Right atrium auricular region (tissue), 2 donors: ENCODE measurements at regions not wholly inside any gene's neighbourhood (a gene's known extent, or its start where the extent isn't known, plus 50 kb on each side); places are given as distances from the start of the nearest gene placed in this dataset.
"Not testable (repeated sequence)": the region's sequence is repeated elsewhere in the genome, so short reads cannot be mapped to it uniquely, and the experiment has no call there.

Source experiments
- DNase-seq: peaks from one replicate; pipeline ENCODE4 v3.0.0-alpha.2; 2019; ENCODE audit warnings: low spot score
- H3K27ac ChIP-seq, 2 donors: fragments of 200-600 bp; sonication (generic); 1 replicate in 1 of 2; 2 replicates in 1 of 2; pipeline ENCODE4 v1.5.1; 2016 to 2019
- H3K27me3 ChIP-seq, 2 donors: fragments of 200-600 bp; sonication (generic); one replicate each; pipeline versions ENCODE4 v1.5.1 to v1.6.0; 2017 to 2019
- H3K36me3 ChIP-seq: fragments of 200-600 bp; sonication (generic); one replicate; pipeline ENCODE4 v1.5.1; 2016
- H3K4me1 ChIP-seq, 2 donors: fragments of 200-600 bp; sonication (generic); one replicate each; pipeline versions ENCODE4 v1.5.1 to v1.6.0; 2017 to 2019
- H3K4me3 ChIP-seq, 2 donors: fragments of 200-600 bp; sonication (generic); 1 replicate in 1 of 2; 2 replicates in 1 of 2; pipeline ENCODE4 v1.5.1; 2017 to 2019; ENCODE audit warnings: mild to moderate bottlenecking in 1 of 2, moderate library complexity in 1 of 2
- H3K9me3 ChIP-seq, 2 donors: fragments of 200-600 bp; sonication (generic); one replicate each; pipeline ENCODE4 v1.5.1; 2019
- TF ChIP-seq, protein P1 (sequence below), 2 donors: fragments of 200-600 bp; sonication (generic); IDR thresholded peaks; one replicate each; pipeline ENCODE4 v1.5.1; 2019; ENCODE audit warnings: antibody characterized with exemption in 2 of 2

DNA sequence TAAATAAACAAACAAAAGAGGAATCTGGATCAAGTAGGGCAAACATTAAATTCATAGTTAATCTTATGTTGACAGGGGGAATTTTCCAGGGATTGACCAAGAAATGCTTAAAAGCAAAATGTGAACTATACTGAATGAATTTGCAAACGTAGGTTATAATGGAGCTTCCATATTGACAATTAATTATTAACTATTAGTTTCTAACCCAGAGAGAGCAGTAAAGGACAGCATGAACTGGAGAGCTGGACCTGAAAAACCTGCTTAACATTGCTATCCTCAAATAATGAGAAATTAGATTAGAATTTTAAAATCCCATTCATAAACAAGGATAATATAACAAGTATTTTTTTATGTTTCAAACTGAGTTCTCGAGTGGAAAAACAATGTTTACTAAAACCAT is 1089.6 kb downstream of the DNAJB9 start:
- TF ChIP-seq, protein P1, sequence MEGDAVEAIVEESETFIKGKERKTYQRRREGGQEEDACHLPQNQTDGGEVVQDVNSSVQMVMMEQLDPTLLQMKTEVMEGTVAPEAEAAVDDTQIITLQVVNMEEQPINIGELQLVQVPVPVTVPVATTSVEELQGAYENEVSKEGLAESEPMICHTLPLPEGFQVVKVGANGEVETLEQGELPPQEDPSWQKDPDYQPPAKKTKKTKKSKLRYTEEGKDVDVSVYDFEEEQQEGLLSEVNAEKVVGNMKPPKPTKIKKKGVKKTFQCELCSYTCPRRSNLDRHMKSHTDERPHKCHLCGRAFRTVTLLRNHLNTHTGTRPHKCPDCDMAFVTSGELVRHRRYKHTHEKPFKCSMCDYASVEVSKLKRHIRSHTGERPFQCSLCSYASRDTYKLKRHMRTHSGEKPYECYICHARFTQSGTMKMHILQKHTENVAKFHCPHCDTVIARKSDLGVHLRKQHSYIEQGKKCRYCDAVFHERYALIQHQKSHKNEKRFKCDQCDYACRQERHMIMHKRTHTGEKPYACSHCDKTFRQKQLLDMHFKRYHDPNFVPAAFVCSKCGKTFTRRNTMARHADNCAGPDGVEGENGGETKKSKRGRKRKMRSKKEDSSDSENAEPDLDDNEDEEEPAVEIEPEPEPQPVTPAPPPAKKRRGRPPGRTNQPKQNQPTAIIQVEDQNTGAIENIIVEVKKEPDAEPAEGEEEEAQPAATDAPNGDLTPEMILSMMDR (IDR thresholded peaks at IDR 0.05): no peak
- Histone ChIP-seq H3K36me3 (no peaks in the 10 kb centered on the region), H3K4me3 (no peak overlapping the region), H3K4me1 (no peaks in the 10 kb centered on the region), H3K27ac (no peak overlapping the region), H3K27me3 (no peaks in the 10 kb centered on the region), H3K9me3 (no peaks in the 10 kb centered on the region)
- no peak for DNase-seq

DNA sequence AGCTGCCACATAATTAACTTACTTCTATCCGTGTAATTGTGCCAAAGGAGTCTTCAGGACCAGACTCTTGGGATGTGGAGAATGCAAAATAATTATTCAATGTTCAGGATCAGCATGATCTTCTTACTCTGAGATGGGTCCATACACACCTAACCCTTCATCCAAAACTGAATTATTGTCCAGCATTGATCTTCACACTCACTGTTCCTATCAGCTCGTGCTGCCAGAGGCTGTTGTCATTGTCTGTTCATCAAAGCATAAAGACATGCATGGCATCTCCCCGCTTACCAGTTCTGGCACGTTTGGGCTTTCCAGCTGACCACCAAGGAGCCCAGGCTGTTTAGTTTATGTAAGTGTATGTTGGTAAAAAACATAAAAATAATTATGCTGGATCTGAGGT is 1090.7 kb downstream of the DNAJB9 start:
- Histone ChIP-seq H3K27me3 (no peaks in the 10 kb centered on the region), H3K4me3 (no peak overlapping the region), H3K9me3 (no peaks in the 10 kb centered on the region), H3K27ac (no peak overlapping the region), H3K36me3 (no peaks in the 10 kb centered on the region), H3K4me1 (no peaks in the 10 kb centered on the region)
- no peak for DNase-seq
- TF ChIP-seq, protein P1 (IDR thresholded peaks at IDR 0.05): no peak

DNA sequence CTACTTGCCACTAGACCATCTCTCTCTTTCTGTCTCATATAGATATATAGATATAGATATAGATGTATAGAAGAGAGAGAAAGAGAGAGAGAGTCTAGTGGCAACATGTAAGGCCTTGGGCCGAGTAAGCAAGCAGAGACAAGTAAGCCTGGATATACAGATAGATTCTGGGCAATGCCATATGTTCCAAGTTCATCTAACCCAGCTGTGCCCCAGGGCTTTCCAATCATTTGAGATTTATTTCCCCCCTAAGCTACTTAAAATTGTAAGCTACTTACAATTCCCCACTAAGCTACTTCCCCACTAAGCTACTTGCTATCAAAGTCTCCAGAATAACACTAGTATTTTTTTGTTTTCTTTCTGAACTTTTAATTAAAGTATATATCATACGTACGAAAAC is 1094.1 kb downstream of the DNAJB9 start:
- H3K4me3 ChIP-seq: no peak overlapping the region
- H3K9me3 ChIP-seq: no peaks in the 10 kb centered on the region
- H3K27me3 ChIP-seq: no peaks in the 10 kb centered on the region
- H3K4me1 ChIP-seq: no peaks in the 10 kb centered on the region
- TF ChIP-seq, protein P1 (IDR thresholded peaks at IDR 0.05): no peak
- no peak for DNase-seq
- no peaks in the 10 kb centered on the region for H3K36me3 ChIP-seq
- no peak overlapping the region for H3K27ac ChIP-seq

DNA sequence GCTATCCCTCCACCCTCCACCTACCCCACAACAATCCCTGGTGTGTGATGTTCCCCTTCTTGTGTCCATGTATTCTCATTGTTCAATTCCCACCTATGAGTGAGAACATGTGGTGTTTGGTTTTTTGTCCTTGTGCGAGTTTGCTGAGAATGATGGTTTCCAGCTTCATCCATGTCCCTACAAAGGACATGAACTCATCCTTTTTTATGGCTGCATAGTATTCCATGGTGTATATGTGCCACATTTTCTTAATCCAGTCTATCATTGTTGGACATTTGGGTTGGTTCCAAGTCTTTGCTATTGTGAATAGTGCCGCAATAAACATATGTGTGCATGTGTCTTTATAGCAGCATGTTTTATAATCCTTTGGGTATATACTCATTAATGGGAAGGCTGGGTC is 1117.6 kb downstream of the DNAJB9 start:
- H3K27ac ChIP-seq, H3K27me3 ChIP-seq, H3K4me3 ChIP-seq, DNase-seq, H3K4me1 ChIP-seq, H3K9me3 ChIP-seq, H3K36me3 ChIP-seq: not testable (repeated sequence)

DNA sequence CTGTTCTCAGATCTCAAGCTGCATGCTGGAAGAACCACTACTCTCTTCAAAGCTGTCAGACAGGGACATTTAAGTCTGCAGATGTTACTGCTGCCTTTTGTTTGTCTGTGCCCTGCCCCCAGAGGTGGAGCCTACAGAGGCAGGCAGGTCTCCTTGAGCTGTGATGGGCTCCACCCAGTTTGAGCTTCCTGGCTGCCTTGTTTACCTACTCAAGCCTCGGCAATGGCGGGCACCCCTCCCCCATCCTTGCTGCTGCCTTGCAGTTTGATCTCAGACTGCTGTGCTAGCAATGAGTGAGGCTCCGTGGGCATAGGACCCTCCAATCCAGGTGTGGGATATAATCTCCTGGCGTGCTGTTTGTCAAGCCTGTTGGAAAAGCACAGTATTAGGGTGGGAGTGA is 1122.9 kb downstream of the DNAJB9 start:
- H3K27me3 ChIP-seq, H3K4me1 ChIP-seq, H3K4me3 ChIP-seq, DNase-seq, H3K9me3 ChIP-seq, H3K36me3 ChIP-seq, H3K27ac ChIP-seq: not testable (repeated sequence)

DNA sequence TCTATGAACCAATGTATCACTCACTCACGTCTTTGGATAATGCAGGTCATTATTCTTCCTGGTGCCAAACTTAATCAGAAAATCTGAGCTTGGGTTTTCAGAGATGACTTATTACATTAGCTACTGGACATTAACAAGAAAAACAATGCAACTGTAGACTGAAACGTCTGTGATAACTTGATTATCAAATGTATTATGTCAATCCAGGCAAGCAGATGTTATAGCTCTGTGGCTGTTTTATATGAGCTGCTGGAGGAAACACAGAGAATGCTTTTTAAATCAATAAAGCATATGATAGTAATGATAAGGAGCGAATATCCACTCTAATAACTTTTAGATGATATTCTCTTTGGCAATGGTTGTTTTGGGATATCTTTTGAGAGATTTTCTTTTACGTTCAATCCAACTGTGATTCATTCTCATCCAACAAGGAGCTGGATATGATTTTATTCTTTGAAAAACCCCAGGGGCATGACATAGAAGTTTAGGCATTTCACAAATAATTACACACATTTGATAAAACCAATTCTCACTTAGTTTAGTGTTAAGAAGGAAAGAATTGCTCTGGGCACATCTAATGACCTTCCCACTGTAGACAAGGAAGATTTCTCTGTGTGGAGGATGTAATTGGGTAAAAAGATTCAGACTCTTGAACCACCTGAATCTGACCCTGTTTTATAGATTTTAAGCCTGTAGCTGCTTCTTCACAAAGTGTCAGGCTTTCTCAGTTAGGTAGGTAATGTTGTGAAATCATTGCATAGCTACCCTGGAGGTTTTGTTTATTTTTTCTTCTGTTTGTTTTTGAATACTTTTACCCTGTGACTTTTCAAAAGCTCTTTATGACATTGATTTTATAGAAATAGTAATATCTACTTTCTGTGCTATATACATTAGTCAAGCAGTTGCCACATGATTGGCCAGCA is 1124.7 kb downstream of the DNAJB9 start:
- no peaks in the 10 kb centered on the region for H3K36me3 ChIP-seq
- no peak for DNase-seq
- TF ChIP-seq, protein P1 (IDR thresholded peaks at IDR 0.05): no peak
- no peak overlapping the region for H3K27ac ChIP-seq
- H3K27me3 ChIP-seq: no peaks in the 10 kb centered on the region
- no peak overlapping the region for H3K4me3 ChIP-seq
- no peaks in the 10 kb centered on the region for H3K4me1 ChIP-seq
- no peaks in the 10 kb centered on the region for H3K9me3 ChIP-seq

DNA sequence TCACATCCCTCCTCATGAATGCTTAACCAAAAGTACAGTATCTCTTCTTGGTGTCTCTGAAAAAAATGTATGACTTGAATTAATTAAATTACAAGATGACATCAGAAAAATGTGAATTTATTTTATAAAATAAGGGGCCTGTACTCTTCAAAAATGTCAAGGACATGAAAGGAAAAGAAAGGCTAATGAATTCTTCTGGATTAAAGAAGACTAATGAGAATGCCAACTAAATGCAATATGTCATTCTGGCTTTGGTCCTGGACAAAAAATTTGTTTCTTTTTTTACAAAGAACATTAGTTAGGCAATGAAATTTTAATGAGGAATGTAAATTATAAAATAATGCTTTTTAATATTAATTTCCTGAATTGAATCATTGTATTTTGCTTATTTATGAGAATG is 1125.7 kb downstream of the DNAJB9 start:
- TF ChIP-seq, protein P1 (IDR thresholded peaks at IDR 0.05): no peak
- H3K36me3 ChIP-seq: no peaks in the 10 kb centered on the region
- no peak overlapping the region for H3K27ac ChIP-seq
- no peaks in the 10 kb centered on the region for H3K9me3 ChIP-seq
- no peak overlapping the region for H3K4me3 ChIP-seq
- H3K4me1 ChIP-seq: no peaks in the 10 kb centered on the region
- no peaks in the 10 kb centered on the region for H3K27me3 ChIP-seq
- no peak for DNase-seq
